ENCODE measurements at regions not wholly inside any gene's neighbourhood (a gene's known extent, or its start where the extent isn't known, plus 50 kb on each side); places are given as distances from the start of the nearest gene placed in this dataset.
A peak's percentile ranks its signal among the peaks of the same experiment; 100 is the strongest.

GRCh38 chr4:136935305-136935704, 597.0 kb downstream of the PCDH18 start:
- DNase-seq (ENCODE audit: low read depth in 1 of 2, low spot score in 1 of 2): no peak

DNA sequence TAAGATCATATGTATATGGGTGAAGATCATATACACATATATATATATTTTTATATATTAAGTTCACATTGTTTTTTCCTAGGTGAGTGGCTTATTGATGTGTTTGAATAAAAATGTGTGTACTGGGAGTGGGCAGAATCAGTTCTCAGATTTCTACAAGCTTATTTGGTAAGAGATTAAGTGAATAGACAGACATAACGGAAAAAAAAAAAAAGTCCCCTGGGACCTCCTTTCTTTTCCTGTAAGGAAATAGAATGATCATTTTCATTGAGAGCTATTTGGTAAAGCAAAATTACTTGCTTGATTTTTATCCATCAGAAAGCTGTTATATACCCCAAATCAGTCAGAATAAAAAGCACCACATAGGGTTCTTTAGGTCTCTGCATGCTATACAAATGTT, 597.7 kb downstream of the PCDH18 start:
- DNase-seq (ENCODE audit: low read depth in 1 of 2, low spot score in 1 of 2): no peak

DNA sequence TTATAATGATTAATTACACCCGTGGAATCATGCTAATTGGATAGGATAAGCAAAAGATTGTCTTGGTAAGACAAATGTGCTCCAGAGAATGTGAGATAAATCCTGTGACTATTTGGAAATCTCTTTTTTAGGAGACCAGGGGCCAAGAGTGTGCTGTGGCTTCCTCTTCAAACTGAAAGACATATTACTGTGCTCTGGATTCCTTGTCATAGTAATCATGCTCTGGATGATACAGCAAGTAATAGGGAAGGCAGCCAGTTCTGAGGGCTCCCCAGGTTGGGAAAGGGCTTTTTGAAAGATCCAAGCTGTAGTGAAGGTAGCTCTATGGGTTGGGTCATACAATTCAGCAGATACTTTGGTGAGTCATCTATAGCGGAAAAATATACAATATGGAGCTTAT, 600.5 kb downstream of the PCDH18 start:
- DNase-seq (ENCODE audit: low read depth in 1 of 2, low spot score in 1 of 2): no peak

DNA sequence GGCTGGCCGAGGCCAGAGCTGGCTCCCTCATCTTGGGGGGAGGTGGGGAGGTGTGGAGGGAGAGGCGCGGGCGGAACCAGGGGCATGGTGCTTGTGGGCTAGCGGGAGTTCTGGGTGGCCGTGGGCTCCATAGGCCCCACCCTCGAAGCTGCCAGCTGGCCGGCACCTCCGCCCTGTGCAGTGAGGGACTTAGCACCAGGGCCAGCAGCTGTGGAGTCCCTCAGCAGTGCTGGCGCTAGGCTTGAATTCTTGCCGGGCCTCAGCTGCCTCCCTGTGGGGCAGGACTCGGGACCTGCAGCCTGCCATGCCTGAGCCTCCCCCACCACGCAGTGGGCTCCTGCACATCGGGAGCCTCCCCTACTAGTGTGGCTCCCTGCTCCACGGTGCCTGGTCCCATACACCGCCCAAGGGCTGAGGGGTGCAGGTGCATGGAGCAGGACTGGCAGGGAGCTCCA, 603.3 kb downstream of the PCDH18 start:
- DNase-seq (ENCODE audit: low read depth in 1 of 2, low spot score in 1 of 2): no peak

DNA sequence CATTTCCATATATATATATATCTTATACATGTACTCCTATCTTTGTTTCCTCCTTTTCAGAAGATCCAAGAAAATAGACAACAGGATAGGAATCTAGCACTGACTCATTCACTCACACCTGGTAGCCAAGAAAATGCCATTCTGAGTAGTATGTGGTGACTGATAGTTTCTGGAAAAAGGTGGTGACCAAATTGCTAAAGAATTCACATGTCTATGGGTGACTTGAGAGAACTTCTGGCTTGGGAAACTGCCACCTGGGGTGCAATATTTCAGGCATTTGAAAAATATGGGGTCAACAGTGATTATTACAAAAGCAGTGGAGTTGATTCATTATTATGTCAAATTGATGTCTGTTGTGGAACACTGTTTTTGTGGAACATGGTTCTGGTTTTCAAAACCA, 605.1 kb downstream of the PCDH18 start:
- no peak for DNase-seq (ENCODE audit: low read depth in 1 of 2, low spot score in 1 of 2)

DNA sequence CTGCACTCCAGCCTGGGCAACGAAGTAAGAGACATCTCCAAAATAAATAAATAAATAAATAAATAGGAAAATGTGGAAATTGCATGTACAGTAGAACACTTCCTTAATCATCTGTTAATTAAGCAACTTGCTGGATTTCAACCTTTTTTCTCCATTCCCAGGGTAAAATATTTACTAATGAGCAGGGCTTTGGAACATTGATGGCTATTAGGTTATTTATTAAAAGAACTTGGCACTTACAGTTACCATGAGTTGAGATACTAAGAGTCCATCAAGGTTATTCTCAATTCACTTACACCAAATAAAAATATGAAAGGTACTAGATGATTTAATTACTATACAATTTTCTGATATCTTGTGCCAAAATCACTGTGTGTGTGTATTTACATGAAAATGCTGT, 607.1 kb downstream of the PCDH18 start:
- DNase-seq (ENCODE audit: low read depth in 1 of 2, low spot score in 1 of 2): no peak

DNA sequence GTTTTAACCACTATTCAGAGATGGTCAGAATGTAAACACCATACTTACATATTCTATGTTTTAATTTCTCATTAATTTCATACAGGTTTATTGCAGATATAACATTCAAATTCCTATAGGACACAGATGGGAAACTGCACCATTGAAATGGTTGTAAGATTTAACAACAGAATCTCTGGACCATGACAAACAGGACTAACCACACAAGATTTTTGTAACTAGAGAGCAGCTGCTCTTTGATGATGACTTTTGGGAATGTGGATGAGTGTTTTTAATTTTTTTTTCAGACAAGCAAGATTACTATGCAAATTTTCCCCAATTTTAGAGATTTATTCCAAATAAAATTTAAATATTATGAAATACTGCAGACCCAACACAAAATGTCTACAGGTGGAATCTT, 610.2 kb downstream of the PCDH18 start:
- no peak for DNase-seq (ENCODE audit: low read depth in 1 of 2, low spot score in 1 of 2)

DNA sequence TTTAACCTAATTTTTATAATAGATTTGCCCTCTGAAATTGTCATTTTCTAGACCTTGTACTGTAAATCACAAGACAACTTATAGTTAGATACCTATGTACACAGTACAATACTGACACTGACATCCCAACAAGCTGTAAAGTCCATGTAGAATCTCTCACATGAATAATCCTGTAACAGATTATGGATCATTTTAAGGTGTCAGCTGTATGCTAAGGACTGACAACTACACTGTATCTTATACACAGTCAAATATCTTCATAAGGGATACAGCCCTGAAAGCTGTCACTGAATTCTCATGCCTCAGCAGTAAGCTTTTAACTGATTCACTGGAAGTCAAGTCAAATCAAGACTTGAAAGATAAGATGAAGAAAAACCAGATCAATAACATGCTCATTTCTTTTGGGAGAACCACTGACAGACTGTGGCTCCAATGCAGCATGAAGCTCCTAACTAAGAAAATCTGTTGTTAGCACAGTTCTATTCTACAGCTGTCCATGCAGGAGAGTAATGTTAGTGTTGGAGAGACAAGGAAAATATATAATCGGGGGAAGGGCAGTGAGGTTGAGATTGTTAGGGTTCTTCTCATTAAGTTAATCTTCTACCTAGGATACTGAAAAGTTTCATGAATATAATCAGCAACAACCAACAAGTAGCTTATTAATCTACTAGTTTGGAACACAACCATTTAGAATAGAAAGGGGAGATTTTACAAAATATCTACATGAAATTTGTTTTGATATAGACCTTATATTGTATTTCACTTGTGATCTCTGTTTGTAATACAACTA, 612.0 kb downstream of the PCDH18 start:
- DNase-seq (ENCODE audit: low read depth in 1 of 2, low spot score in 1 of 2): no peak

DNA sequence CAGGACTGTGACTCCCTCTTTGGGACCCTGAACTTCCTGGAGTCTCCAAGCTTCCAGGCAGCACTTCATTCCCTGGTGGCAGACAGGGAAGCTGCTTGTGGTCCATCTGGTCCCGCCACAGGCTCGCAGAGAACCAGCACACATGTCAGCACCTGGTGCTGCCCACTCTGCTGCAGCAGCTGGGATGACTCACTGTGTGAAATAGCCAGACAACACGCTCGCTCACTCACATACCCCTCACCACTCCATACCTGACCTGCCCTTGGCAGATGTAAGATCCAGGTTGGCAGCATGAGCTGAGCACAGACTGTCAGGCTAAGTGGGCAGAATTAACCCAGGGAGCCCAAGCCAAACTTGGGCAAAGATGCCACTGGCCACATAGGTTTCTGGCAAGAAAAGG, 613.5 kb downstream of the PCDH18 start:
- DNase-seq (ENCODE audit: low read depth in 1 of 2, low spot score in 1 of 2): no peak

GRCh38 chr4:136917312-136918110, 614.8 kb downstream of the PCDH18 start:
- no peak for DNase-seq (ENCODE audit: low read depth in 1 of 2, low spot score in 1 of 2)

DNA sequence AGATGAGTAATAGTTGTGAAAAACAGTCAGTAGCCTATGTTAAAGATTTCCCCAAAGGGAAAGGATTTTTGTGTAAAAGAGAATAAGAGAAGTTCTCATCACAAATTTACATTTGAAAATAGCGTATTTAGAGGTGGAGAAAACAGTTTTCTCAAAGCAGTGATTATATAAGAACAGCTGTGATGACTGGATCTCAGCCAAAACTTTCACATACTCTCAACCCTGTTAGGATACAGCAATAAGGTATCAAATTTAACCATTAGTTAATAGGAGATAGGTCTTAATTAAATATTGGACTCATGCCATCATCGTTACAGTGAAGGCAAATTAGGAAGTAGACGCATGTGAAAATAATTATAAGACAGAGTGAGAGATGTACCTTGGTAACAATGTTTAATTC, 622.7 kb downstream of the PCDH18 start:
- DNase-seq (ENCODE audit: low read depth in 1 of 2, low spot score in 1 of 2): no peak

- DNase-seq (ENCODE audit: low read depth in 1 of 2, low spot score in 1 of 2): no peak
These were observed 624.2 kb downstream of the PCDH18 start for GRCh38 chr4:136908122-136908521.

GRCh38 chr4:136900696-136901095, 631.6 kb downstream of the PCDH18 start:
- no peak for DNase-seq (ENCODE audit: low read depth in 1 of 2, low spot score in 1 of 2)

GRCh38 chr4:136898590-136899248, 633.6 kb downstream of the PCDH18 start:
- DNase-seq (ENCODE audit: low read depth in 1 of 2, low spot score in 1 of 2): no peak

- DNase-seq (ENCODE audit: low read depth in 1 of 2, low spot score in 1 of 2): no peak
These were observed 638.7 kb downstream of the PCDH18 start for GRCh38 chr4:136893573-136893972.

DNA sequence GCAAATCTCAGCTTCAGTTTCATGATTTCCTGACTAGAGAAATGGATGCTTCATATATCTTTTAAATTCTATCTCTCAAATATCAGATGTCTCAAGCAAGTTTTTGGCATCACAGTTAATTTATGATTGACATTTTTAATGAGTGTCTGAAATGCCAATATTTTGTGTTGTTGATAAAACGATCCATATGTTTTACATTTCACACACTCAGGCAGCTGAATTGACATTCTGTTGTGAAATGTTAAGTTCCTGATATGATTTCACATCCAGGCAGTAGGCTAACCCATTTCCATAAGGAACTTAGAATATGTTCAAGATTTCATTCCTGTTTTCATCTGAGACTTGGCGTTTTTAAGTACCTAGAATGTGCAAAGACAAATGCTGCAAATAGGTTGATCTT, 650.6 kb downstream of the PCDH18 start:
- no peak for DNase-seq (ENCODE audit: low read depth in 1 of 2, low spot score in 1 of 2)

DNA sequence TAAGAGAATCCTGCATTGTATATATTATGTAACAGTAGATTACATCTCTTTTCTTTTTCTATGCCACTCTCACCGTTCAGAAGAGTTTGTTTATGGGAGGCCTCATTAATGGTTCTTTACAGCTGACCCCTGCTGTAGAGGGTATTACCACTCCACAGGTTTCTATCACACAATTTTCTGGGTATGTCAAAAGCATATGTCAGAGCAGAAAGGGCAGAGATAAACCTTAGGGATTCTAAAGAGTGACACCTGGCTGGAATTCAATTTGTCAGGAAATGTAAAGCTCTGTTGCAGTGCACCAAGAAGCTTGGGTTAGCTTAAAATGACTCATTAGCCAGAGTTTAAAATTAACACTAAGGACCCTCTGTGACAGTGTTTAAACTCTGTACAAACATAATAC, 658.7 kb downstream of the PCDH18 start:
- no peak for DNase-seq (ENCODE audit: low read depth in 1 of 2, low spot score in 1 of 2)

DNA sequence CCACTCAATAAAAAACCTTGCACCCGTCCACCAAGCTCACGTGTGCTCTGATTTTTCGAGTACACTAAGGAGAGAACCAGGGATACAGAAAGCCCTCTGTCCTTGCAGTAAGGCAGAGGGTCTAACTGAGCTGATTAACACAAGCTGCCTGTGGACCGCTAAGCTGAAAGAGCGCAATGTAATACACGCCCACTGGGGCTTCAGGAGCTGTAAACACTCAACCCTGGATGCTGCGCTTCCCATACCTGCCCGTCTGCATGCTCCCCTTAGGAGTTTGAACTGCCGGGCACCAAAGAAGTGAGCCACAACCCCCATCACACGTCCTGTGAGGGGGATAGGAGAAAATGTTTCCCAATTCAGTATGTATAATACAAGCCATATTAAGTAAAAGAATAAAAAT, 664.8 kb downstream of the PCDH18 start:
- no peak for DNase-seq (ENCODE audit: low read depth in 1 of 2, low spot score in 1 of 2)

DNA sequence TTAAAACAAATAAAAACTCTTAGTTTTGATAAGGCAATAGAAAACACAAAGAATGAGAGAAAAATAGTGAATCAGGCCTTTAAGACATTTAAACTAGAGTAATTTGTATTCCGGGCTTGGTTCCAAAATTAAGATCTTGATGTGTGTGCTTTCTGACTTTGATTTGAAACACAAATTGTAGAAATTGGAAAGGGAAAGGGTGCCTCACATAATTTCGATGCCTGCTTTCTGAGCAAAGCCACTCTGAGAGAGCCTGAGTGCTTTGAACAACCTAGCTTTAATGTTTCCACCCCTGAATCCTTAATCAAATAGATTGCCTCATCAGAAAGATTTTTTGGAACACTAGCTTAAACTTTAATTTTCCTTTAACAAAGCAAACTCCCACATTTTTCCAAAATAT, 666.8 kb downstream of the PCDH18 start:
- DNase-seq (ENCODE audit: low read depth in 1 of 2, low spot score in 1 of 2): no peak

DNA sequence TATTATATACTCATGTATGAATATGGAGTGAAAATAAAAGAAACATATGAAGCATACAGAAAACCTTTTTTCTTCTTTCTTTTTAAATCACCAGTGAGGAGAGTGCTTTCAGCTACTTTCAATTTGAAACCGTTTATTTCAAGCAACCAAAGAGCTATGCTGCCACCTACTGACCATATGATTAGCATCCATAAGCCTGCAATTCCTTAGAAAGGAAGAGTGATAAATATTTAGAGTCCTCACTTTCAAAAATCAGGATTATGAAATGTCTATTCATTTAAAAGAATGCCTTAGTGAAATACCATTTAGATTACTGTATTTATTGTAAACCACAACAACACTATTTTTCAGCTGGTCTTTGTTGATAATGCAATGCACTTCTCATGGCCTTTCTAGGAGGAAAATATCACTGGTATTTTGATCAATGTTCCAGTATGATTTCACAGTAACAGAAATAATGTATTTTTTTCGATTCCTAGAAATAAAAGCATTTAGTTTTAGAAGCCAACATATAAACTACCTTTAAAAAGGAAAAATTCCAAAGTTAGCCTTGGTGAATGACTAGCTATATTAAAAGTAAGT, 667.6 kb downstream of the PCDH18 start:
- DNase-seq (ENCODE audit: low read depth in 1 of 2, low spot score in 1 of 2): peak in 1 of 2 donors; percentile 18

GRCh38 chr4:136863756-136864155, 668.5 kb downstream of the PCDH18 start:
- DNase-seq (ENCODE audit: low read depth in 1 of 2, low spot score in 1 of 2): no peak

- DNase-seq (ENCODE audit: low read depth in 1 of 2, low spot score in 1 of 2): no peak
These were observed 669.6 kb downstream of the PCDH18 start for GRCh38 chr4:136862653-136863052.

Measured in activated CD4-positive, alpha-beta T cell treated with anti-CD3 and anti-CD28 coated beads, Interleukin-2, amount 50 U/mL, for 24 hours (primary cell).